T-helper 2 cell treated with Interferon-gamma antibody and Interleukin-4, amounts not matched to agents 100 ng/mL and 5 ng/mL, for 36 hours (primary cell): ENCODE measurements at regions not wholly inside any gene's neighbourhood (a gene's known extent, or its start where the extent isn't known, plus 50 kb on each side); places are given as distances from the start of the nearest gene placed in this dataset.

Source experiments
- intact Hi-C: fragments of 100-400 bp; cut with micrococcal nuclease; formaldehyde crosslinking; loops from one replicate; pipeline ENCODE4 v1.15.1; 2023

DNA sequence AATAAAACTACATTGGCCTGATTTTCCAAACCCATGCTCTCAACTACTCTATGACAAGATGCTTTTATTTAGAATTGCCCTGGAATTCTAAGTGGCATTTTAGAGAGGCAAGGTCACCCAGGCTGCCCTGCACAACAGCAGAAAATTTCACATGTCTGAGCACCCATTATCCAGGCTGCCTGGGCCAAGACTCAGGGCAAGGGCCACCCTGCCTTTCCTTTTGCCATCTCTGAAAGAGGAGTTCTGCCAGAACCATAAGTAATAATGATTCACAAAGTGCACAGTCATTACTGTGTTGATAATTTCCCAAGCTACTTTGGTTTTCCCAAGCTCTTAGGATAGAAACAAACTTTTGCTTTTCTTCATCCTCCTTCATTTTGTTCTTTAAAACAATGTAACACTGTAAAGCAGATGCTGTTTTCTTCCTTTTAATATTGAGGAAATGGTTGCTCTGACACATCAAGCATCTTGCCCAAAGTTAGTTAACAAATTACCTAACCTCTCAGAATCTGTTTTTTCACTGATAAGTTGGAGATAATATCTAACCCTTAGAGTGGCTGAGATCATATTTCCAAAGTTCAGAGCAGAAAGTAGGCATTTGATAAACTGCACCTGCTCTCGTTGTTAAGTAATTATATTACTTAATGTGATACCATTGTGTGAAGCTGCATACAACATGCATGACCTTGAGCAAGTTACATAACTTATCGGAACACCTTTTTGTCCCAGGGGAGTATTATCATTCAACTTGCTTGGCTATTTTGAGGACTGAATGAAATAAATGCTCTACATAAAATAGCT is 325.6 kb downstream of the PRELID2 start:
- intact Hi-C loops: no loop called here

DNA sequence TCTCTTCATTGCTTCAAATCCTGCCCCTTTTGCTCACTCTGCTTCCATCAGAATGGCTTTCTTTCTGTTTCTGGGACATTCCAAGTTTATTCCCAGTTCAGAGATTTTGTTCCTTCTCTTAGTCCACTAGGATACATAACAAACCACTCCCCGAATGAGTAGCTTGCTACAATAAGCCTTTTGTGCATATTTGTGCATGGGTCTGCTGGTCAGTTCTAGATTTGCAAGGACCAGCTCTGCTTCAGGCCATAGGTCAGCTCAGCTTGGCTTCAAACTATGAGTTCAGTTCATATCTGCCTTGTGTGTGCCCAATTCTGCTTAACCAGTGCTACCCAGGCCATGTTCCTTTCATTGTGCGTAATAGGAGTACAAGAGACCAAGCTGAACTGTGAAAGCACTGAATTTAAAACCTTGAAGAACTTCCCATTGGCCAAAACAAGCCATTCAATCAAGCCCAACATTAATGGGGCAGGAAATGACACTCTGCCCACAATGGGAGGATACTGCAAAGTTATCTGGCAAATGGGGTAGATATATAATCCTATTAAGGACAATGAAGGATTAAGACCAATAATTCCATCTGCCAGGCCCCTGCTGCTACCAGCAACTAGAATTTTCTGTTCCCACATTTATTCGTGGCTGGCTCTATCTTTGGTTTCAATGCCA is 328.8 kb downstream of the PRELID2 start:
- intact Hi-C loops: no loop called here

DNA sequence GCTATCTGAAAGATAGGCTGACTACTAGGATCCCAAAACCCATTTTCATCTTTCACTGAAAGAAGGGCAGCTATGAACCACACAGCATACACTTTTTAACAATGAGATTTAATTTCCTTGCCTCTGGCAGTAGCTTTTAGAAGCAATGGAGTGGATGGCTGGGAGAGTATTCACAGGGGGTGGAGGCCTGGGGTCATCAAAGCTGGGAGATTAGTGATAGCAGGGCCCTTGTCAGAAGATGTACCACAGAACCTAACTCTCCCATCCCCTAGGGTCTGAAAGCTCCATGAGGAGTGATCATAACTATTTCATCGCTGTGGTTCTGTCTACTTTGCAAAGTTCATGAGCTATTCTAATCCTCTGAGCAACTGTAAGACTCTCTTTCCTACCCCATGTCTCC is 332.2 kb downstream of the PRELID2 start:
- intact Hi-C loops: no loop called here

DNA sequence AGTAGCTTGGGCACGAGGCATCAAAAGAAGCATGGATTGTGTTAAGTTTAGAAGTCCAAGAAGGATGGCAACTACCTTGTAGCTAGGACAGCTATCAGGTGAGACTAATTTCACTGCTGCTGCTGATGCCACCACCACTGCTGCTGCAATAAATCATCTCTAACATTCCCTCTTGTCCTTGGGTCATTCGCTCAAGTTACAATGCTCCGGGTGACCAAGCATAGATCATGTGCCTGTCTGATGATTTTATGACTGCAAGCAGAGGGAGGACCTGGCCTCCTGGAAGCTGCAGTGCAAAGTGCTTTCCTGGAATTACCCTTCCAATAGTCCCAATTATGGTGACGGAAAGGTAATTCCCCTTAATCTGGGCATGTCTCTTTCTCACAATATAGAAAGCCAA is 334.4 kb downstream of the PRELID2 start:
- intact Hi-C loops: no loop called here

DNA sequence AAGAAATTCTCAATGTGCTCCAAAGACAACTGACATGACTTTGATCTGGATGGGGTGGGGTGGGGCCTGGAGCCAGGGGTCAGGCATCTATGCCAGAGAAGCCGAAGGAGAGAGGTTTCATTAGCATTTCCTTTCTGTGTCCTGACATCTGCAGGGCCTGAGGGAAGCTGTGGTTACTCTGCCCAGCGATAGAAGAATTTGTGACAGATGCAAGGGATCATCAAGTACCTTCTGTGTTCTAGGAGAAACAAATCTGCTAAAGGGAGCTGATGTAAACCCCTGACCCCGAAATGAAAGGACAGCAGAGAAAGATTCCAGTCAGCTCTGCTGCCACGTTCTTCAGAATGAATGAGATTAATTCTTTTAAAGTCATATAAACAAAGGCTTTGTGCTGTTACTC is 335.7 kb downstream of the PRELID2 start:
- intact Hi-C loops: no loop called here

DNA sequence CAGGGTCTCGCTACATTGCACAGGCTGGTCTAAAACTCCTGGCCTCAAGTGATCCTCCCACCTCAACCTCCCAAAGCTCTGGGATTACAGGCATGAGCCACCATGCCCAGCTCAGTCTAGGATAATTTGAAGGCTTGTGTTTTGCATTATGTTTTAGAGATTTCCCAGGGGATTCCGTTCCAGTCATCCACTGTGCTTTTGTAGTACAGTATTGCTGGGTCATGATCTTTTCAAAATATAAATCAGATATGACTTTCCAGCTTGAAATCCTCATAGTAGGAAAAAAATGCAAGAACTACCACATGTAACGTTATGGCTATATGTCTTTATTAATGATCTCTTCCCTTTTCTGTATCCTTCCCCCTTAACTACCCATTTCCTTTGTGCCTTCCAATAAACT is 338.1 kb downstream of the PRELID2 start:
- intact Hi-C loops: no loop called here

DNA sequence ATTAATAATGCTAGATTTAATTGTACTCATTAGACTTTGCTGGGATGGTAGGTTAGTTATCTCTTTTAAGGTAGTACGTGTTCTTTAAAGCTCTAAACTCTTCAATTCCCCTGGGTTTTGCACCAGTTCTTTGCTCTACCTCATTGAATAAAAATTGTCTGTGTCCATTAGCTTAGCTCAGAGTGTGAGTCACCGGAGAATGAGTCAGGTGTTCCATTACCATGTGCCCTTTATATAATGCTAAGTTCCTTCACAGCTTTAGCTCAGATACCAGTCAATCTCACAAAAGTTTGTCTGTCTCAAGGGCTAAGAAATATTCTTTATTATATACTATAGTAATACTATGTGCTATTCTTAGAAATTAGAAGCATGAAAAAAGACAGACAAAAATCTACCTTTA is 339.4 kb downstream of the PRELID2 start:
- intact Hi-C loops: no loop called here

DNA sequence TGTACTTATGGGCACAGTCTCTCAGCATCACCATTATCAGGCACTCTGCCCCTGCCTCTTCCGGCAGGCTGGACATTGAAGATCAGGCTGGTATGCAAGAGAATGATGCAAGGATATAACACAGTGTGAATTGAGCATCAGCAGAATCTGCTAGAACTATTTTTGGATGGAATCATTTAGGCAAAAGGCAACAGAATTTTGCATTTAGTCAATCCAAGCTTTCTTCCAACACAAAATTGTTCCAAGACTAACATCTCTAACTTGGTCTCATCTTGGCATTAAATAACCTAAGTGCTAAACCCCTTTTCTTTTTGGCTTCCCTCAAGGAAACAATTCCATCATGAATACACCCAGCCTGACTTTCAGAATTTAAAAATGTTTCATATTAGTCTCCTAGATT is 339.9 kb downstream of the PRELID2 start:
- intact Hi-C loops: no loop called here

DNA sequence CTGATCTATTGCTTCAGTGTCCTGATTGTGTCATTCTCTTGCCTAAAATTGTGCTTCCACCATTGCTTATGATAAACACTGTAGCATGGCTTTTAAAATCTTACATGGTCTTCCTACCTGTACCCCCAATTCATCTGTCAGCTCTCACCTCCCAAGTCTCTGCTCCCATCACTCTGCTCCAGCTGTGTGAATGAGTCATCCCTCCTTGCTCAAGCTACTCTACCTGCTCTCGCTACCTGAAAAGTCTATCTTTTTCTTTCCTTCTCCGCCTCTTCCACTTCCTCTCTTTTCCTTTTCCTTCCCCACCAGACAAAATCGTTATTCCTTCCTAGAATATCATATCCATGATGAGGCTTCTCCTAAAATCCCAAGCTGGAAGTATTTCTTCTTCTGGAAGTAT is 341.7 kb downstream of the PRELID2 start:
- intact Hi-C loops: no loop called here

DNA sequence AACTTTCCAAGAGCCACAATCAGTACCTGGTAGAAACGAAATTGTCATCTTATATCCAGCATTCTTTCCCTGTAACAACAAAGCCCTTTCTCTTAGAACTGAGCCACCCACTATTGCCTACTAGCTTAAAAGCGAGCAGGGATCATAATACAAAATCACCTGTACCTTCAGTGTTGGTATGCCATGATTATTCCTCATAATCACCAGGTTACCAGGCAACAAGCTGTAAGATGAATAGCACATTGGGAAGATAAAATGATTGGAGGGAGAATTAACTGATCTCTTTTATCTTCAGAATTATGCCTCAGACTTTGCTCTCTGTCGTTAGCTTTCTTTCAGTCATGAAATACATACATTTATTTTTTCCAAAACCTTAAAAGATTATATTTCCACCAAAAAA is 345.6 kb downstream of the PRELID2 start:
- intact Hi-C loops: no loop called here

DNA sequence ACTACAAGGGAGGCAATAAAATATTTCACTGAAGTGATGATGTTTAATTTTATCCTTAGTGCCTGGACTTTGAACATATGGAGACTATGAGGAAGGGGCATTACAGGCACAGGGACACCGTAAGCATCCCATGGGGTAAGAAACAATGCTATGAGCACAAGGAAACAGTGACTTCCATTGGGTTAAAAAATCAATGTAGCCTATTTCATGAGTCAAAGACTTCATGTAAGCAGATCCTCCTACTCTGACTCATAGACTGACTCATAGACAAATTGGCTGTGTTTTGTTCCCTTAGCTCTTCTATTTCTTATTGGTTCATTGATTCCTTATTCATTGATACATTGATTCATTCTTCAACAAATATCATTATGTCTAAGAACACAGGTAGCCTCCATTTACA is 351.0 kb downstream of the PRELID2 start:
- intact Hi-C loops: no loop called here

DNA sequence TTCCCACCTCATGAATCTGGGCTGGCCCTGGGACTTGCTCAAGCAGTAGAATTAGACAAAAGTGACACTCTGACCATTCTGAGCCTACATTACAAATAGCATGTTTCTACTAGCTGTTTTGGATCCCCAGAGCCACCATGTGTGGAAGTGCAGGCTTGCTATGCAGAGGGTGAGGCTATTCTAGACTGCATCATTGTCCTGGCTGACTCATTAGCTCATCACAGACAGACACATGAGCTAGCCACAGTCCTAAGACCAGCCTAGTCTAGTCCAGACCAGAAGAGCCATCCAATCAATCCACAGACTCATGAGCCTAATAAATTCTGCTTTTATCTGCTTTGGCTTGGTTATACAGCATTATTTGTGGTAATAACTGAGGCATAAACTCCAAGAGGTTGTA is 351.9 kb downstream of the PRELID2 start:
- intact Hi-C loops: no loop called here

DNA sequence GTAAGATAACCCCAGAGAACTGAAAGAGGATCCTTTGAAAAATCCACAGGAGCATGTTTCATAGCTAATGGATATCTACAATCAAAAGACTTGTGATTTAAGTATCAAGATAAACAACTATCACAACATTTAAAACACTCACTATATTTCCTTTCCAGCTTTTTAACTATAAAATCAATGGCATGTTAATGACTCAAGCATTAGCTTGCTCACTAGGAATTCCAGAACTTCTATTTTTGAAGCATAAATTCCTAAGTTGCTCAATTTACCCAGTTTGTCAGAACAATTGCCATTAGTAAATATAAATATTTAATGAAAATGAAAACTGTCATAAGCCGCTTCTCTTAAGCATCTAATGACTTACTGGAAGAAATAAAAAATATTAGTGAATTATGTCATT is 355.3 kb downstream of the PRELID2 start:
- intact Hi-C loops: no loop called here

DNA sequence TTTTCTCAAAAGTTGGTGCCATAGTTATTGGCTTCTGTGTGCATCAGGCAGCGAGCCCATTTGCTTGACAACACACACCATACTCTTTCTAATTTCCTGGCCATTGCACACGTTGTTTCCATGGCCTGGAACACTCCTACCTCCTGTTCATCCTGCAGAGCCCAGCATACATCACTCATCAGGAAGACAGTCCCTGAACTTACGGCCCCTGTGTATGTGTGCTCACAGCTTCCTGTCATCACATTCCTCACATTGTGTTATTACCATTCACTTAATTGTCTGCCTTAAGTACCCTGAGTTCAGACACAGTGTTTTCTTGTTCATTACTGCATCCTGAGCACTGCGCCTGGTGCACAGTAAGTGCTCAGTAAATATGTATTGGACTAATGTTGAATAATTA is 355.9 kb downstream of the PRELID2 start:
- intact Hi-C loops: no loop called here

DNA sequence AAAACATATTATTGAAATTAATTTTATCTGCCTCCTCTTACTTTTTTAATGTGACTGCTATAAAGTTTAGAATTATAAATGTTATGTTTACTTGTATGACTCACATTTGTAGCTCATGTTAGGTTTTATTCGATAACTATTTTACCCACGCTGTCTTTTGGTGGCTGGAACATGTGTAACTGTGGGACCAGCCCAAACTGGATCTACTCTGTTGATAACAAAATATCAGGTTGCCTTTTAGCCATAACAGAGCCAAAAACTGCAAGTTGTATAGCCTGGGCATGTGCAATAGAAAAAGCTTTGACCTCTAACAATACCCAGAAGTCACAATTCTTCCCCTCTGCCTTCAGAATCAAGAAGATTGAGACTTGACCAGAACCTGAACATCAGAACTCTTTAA is 356.5 kb downstream of the PRELID2 start:
- intact Hi-C loops: no loop called here

DNA sequence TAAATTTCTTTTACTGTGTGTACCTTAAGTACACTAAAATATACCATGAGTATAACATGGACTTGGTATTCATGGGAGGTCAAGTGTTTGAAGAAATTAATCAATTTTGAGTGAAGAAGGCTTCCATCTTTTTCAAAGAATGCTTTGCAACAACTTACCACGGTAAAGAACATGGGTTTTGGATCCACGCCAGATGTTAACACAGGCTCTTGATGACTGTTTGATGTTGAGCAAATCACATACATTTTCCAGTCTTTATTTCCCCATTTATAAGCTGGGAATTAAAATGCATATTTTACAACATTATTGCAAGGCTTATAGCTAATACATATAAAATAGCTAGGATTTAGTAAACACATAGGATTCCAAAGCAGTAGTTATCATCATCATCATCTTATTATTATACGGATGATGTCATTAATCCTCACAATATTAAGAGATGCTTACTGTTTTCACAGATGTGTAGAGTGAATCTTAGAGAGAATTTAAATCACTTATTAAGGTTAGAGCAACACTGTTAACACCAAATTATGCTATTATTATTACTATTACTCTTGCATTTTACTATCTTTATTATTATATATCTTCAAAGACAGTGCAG is 362.0 kb downstream of the PRELID2 start:
- intact Hi-C loops: no loop called here

DNA sequence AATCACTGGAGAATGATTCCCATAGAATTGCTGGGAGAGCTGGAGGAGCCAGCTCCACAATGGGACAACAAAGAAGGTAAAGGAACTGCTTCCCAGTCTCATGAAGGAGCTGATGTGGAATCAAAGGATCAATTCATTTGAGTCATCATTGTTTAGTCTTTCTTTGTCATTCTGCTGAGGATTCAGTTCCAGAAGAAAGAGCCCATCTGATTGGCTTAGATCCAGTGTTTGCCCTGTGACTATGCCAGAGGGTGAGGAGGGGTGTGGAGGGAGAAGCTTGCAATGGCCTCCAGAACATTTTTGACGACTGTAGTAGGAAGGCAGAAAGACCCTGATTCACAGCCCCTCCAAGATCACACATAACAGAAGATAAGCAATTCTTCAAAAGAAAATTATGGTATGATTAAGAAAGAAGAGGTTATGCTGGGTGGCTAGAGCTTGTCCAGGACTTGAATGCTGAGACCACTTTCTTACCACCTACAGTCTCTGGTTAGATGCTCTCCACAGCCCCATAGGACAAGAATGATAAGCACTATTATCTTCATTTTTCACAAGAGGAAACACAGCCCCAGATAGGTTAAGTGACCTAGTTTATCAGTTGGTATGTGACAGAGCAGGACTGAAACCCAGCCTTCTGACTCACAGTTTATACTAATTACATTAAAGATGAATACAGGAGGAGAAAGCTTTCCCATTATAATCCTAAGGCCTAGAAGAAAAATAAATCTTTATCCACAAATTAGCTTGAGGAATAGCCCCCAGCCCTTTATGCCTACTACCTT is 363.1 kb downstream of the PRELID2 start:
- intact Hi-C loops: no loop called here

DNA sequence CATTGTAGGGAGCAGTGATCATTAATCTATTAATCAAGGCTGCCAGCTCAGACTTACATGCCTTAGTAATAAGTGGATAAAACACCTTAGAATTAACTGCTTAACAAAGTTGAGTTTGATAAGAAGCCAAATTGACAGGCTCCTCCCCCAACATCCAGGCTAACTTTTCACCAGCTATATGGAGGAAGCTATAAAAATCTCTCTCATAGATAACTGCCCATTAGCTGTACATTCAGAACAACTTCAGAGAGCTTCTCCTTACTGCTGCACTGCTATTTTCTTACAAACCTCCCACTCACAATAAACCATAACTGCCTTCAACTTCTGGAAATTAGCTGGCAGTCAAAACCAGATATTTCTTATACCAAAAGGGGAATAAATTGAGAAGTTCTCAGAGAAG is 364.1 kb downstream of the PRELID2 start:
- intact Hi-C loops: no loop called here

DNA sequence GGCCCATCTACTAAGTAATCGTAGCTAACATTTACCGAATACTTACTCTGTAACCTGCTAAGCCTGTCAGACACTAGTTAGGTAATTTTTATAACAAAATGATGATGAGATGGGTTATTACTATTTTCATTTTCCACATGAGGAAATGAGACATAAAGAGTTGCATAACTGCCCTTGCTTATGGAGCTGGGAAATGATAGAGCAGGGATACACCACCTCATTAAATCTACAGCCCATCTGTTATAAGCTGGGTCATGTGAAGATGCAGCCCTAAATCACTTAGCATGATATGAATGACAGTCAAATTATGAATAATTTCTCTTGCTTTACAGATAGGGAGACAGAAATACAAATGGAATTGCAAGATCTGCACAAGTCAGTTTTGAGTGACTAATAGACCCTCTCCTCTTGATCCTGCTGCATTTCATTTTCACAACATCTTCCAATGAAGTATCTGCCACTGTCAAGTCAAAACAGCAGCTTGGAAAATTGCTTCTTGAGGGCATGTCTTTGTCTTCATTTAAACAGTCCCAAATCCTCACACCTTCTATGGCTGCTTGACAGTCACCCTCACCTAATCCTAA is 364.7 kb downstream of the PRELID2 start:
- intact Hi-C loops: no loop called here

DNA sequence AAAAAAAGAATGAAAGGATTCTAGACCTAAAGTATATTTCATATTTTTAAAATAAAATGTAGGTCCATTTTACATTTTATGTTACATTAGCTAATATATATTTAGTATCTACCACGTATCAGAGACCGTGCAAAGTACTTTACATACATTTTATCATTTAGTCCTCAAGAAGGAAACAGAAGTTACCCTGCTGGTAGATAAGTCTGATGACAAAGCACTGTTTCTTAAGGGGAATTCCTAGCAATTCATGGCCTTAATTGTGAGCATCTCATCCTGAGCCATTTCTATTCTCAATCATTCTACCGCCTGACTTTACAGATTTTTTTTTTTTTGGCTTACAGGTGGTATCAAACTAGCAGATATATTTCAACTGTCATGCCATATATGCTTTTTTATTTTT is 367.7 kb downstream of the PRELID2 start:
- intact Hi-C loops: no loop called here

DNA sequence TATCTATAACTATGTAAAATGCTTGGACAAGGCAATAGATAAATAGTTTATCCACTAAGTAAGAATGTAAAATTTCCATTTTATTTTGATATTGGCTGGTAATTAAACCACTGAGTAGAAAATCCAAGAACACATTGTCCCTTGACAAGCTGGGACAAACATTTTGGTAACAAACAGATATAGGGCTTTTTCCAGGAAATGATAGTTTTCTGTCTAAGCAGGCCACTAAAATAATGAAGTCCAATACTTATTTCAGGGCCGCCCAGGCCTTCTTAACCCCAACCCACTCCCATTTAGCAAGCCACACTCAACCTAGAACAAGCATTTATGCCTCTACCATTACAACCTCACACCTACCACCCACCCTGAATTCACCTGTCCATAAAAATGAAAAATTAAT is 368.6 kb downstream of the PRELID2 start:
- intact Hi-C loops: no loop called here
